ENCODE measurements at regions not wholly inside any gene's neighbourhood (a gene's known extent, or its start where the extent isn't known, plus 50 kb on each side); places are given as distances from the start of the nearest gene placed in this dataset.

DNA sequence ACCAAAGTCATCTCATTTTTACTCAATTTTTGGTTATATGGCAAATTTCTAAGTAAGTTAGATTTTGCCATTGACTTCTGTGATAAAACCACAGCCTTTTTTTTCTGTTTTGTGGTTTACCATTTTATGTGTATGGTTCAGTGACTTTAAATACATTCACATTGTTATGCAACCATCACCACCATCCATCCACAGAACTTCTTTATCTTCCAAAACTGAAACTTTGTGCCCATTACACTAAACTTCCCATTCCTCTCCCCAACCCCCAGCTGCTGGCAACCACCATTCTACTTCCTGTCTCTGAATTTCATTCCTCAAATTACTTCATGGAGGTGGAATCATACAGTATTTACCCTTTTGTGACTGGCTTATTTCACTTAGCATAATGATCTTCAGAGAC is 280.4 kb upstream of the TCERG1L start:
- H3K27ac ChIP-seq: no peak overlapping the region
- intact Hi-C loops (cut with DNase I; ENCODE audit: low total_unique reads): no loop called here
- TF ChIP-seq, protein P1, sequence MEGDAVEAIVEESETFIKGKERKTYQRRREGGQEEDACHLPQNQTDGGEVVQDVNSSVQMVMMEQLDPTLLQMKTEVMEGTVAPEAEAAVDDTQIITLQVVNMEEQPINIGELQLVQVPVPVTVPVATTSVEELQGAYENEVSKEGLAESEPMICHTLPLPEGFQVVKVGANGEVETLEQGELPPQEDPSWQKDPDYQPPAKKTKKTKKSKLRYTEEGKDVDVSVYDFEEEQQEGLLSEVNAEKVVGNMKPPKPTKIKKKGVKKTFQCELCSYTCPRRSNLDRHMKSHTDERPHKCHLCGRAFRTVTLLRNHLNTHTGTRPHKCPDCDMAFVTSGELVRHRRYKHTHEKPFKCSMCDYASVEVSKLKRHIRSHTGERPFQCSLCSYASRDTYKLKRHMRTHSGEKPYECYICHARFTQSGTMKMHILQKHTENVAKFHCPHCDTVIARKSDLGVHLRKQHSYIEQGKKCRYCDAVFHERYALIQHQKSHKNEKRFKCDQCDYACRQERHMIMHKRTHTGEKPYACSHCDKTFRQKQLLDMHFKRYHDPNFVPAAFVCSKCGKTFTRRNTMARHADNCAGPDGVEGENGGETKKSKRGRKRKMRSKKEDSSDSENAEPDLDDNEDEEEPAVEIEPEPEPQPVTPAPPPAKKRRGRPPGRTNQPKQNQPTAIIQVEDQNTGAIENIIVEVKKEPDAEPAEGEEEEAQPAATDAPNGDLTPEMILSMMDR (IDR thresholded peaks at IDR 0.05): no peak
- H3K27me3 ChIP-seq: no peaks in the 10 kb centered on the region
- no peak for DNase-seq
- no peaks in the 10 kb centered on the region for H3K9me3 ChIP-seq
- no peaks in the 10 kb centered on the region for H3K36me3 ChIP-seq
- H3K4me3 ChIP-seq: no peak overlapping the region
- no peaks in the 10 kb centered on the region for H3K4me1 ChIP-seq

DNA sequence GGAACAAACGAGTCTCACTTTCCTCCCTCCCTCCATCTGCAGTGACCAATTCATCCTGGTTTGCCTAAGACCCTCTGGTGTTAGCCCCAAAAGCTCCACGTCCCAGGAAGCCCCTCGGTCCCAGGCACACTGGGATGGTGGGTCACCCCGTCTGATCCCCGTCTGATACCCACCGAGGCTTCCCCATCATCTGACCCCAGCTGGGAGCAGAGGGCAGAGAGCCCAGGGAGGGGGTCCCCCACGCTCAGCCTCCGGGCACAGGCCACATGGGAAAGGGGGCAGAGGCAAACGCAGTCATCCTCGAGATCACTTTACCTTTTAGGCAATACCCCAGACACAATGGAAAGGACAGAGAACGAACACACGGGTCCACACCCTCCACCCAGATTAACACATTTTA is 291.6 kb upstream of the PPP2R2D start:
- H3K27ac ChIP-seq: no peak overlapping the region
- TF ChIP-seq, protein P1 (IDR thresholded peaks at IDR 0.05): no peak
- no peak for DNase-seq
- peaks cover 0 to 3% of the 10 kb centered on the region in 2 donors for H3K27me3 ChIP-seq
- peaks cover 0 to 8% (median 5%) of the 10 kb centered on the region in 3 donors for H3K9me3 ChIP-seq
- no peaks in the 10 kb centered on the region for H3K36me3 ChIP-seq
- no peaks in the 10 kb centered on the region for H3K4me1 ChIP-seq
- no peak overlapping the region for H3K4me3 ChIP-seq
- intact Hi-C loops (cut with DNase I; ENCODE audit: low total_unique reads): no loop called here

DNA sequence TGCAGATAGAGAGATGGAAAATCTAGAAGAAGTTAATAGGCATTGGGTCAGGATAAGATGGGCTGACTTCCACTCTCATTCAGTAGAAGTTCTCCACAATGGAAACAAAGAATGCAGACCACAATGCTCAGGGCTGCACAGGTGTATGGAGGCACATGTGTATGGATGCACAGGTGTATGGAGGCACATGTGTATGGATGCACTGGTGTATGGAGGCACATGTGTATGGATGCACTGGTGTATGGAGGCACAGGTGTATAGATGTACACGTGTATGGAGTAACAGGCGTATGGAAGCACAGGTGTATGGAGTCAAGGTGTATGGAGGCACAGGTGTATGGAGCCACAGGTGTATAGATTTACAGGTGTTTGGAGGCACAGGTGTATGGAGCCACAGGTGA is 285.7 kb upstream of the PPP2R2D start:
- Histone ChIP-seq H3K4me3 (no peak overlapping the region), H3K9me3 (no peaks in the 10 kb centered on the region), H3K36me3 (no peaks in the 10 kb centered on the region), H3K4me1 (no peaks in the 10 kb centered on the region), H3K27ac (no peak overlapping the region), H3K27me3 (peaks cover 0 to 6% of the 10 kb centered on the region in 2 donors)
- intact Hi-C loops (cut with DNase I; ENCODE audit: low total_unique reads): loop anchor here (5.0 kb wide), 1 partner anchor 198 kb away; no protein-coding TSS in a partner anchor
- DNase-seq: no peak
- TF ChIP-seq, protein P1 (IDR thresholded peaks at IDR 0.05): no peak

DNA sequence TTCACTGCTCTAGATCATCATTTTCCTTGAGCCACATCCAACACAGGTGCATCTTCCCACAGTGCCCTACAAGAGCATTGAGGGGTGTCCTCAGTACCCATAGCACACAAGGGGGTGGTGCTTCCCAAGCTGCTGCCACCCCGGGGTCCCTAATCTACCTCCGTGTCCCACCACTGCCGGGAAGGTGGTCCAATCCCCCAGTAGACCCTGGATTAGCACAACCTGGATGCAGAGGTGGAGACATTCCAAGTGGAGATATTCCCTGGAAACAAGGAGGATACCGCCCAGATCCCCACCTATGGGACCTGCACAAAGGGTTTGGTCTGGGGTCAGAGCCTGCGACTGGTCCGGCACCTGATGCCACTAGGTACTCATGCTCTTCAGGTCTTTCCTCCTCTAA is 284.8 kb upstream of the PPP2R2D start:
- intact Hi-C loops (cut with DNase I; ENCODE audit: low total_unique reads): loop anchor here (5.0 kb wide), 1 partner anchor 199 kb away; no protein-coding TSS in a partner anchor
- no peak for DNase-seq
- no peaks in the 10 kb centered on the region for H3K36me3 ChIP-seq
- H3K27ac ChIP-seq: no peak overlapping the region
- TF ChIP-seq, protein P1 (IDR thresholded peaks at IDR 0.05): no peak
- no peak overlapping the region for H3K4me3 ChIP-seq
- H3K9me3 ChIP-seq: no peaks in the 10 kb centered on the region
- no peaks in the 10 kb centered on the region for H3K4me1 ChIP-seq
- H3K27me3 ChIP-seq: peaks cover 0 to 6% of the 10 kb centered on the region in 2 donors

DNA sequence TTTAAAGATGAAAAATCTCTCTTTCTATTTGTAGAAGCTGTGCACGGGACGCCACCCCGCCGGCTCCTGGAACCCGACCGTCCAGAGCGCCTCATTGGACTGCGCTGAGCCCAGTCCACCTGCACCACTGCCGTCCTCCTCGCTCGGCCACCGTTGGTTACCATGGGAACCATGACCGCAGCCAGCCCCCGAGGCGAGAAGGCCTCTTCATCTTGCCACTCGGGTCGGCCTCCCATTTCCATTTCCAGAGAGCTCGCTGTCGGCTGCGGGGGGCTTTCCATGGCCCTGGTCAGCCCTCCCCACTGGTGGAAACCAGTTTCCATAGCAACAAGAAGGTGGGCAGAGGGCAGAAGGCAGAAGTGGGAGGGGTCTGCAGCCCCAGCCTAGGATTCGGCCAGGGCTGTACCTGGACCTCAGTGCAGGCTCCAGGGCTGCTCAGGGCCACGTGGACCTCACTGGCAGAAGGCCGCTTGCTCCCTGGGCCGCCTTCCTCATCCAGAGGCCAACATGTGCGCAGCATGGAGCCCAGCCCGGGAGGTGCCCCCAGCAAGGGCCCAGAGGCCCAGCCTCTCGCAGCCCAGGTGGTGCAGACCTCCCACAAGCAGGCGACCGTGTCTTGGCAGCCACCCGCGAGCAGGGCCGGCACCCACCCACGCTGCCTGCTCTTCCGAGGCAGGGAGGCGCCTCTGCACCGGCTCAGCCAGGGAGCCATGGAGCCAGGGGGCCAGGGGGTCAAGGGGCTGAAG is 283.5 kb upstream of the PPP2R2D start:
- Histone ChIP-seq H3K27ac (no peak overlapping the region), H3K4me1 (no peaks in the 10 kb centered on the region), H3K36me3 (no peaks in the 10 kb centered on the region), H3K9me3 (no peaks in the 10 kb centered on the region), H3K27me3 (peaks cover 0 to 6% of the 10 kb centered on the region in 2 donors), H3K4me3 (no peak overlapping the region)
- intact Hi-C loops (cut with DNase I; ENCODE audit: low total_unique reads): loop anchor here (5.0 kb wide), 1 partner anchor 200 kb away; no protein-coding TSS in a partner anchor
- TF ChIP-seq, protein P1 (IDR thresholded peaks at IDR 0.05): no peak
- peak in 1 of 2 donors; percentile 16 for DNase-seq

Data from tibial artery (tissue), 4 donors.